H1 (cell line): ENCODE measurements at regions not wholly inside any gene's neighbourhood (a gene's known extent, or its start where the extent isn't known, plus 50 kb on each side); places are given as distances from the start of the nearest gene placed in this dataset.

Experiments
- MAX ChIP-seq: IDR thresholded peaks from 2 replicates; pipeline ENCODE4 v1.6.1; 2012; ENCODE audit warnings: inconsistent platforms
- POLR2AphosphoS5 ChIP-seq: IDR thresholded peaks from 2 replicates; pipeline ENCODE4 v1.6.1; 2011; ENCODE audit warnings: low read depth, low read length
- TEAD4 ChIP-seq: IDR thresholded peaks from 2 replicates; pipeline ENCODE4 v1.6.1; 2012; ENCODE audit warnings: low read depth, low read length, inconsistent platforms, mixed read lengths

- TF ChIP-seq TEAD4 (no peak), POLR2AphosphoS5 (no peak), MAX (no peak)
Observed at GRCh38 chr9:135290086-135290485, 189.5 kb upstream of the PPP1R26 start (continued).
